ENCODE measurements at regions not wholly inside any gene's neighbourhood (a gene's known extent, or its start where the extent isn't known, plus 50 kb on each side); places are given as distances from the start of the nearest gene placed in this dataset.
A peak's percentile ranks its signal among the peaks of the same experiment; 100 is the strongest.

GRCh38 chr15:97654481-97655076 is 305.9 kb upstream of the ARRDC4 start:
- no TSS peak for BruUV-seq (replicated peaks)
- POLR2A ChIA-PET: no interaction called here

GRCh38 chr15:97661796-97662195 is 298.7 kb upstream of the ARRDC4 start:
- POLR2A ChIA-PET: no interaction called here
- Histone ChIP-seq H3K27me3 (ENCODE audit: control insufficient read depth in 1 of 2, insufficient read depth in 2 of 2, low read length in 2 of 2) (no peaks in the 10 kb centered on the region), H2AFZ (ENCODE audit: low read length) (no peak overlapping the region), H3K4me3 (replicated peaks in 1 of 3; ENCODE audit: insufficient read depth in 1 of 3, low read depth in 2 of 3, low read length in 3 of 3) (no peak overlapping the region), H3K4me2 (ENCODE audit: low read depth, low read length) (no peak overlapping the region), H3K9ac (ENCODE audit: insufficient read depth, low read depth, low read length) (no peak overlapping the region), H4K20me1 (ENCODE audit: insufficient read depth, low read length) (no peaks in the 10 kb centered on the region), H3K9me3 (ENCODE audit: low read length) (peaks cover 83% of the 10 kb centered on the region), H3K27ac (ENCODE audit: extremely low read length, insufficient read depth, low read length) (no peak overlapping the region), H3K4me1 (ENCODE audit: insufficient read depth, low read length) (no peaks in the 10 kb centered on the region), H3K79me2 (ENCODE audit: insufficient read depth, low read length) (no peaks in the 10 kb centered on the region), H3K36me3 (replicated peaks in 1 of 2; ENCODE audit: control insufficient read depth in 1 of 2, insufficient read depth in 2 of 2, low read length in 2 of 2) (no peaks in the 10 kb centered on the region)
- intact Hi-C loops (cut with micrococcal nuclease; ENCODE audit: unreplicated experiment): no loop called here
- DNase-seq (ENCODE audit: low spot score) (no peak), ATAC-seq (no peak), FAIRE-seq (no peak)
- in situ Hi-C loops (cut with HindIII; ENCODE audit: extremely low pct_ligation_motif_present, low pct_unique_long_range_greater_than_20kb): no loop called here
- CTCF ChIA-PET (ENCODE audit: low intra/inter-chr PET ratio, low total read pairs): no interaction called here
- TF ChIP-seq ZFP91 (CRISPR knock-in tag; IDR thresholded peaks at IDR 0.05; ENCODE audit: borderline replicate concordance) (no peak), MAFK (conservative IDR thresholded peaks at IDR 0.05 in 1 of 2, IDR thresholded peaks at IDR 0.05 in 1 of 2; ENCODE audit: low read length in 2 of 2) (peak; percentile 91 to 96), MAFF (IDR thresholded peaks at IDR 0.05; ENCODE audit: low read depth, low read length) (peak; percentile 95)
- no TSS peak for BruUV-seq (replicated peaks)
- under 1% methylated on average over 3 of the region's 3 CpGs for WGBS (ENCODE audit: low lambda C conversion rate)

More at GRCh38 chr15:97654481-97655076, 305.9 kb upstream of the ARRDC4 start:
- DNase-seq (ENCODE audit: low spot score) (no peak), ATAC-seq (no peak), FAIRE-seq (no peak)
- Histone ChIP-seq H2AFZ (ENCODE audit: low read length) (no peak overlapping the region), H3K27ac (ENCODE audit: extremely low read length, insufficient read depth, low read length) (no peak overlapping the region), H3K4me3 (replicated peaks in 1 of 3; ENCODE audit: insufficient read depth in 1 of 3, low read depth in 2 of 3, low read length in 3 of 3) (no peak overlapping the region), H3K36me3 (replicated peaks in 1 of 2; ENCODE audit: control insufficient read depth in 1 of 2, insufficient read depth in 2 of 2, low read length in 2 of 2) (no peaks in the 10 kb centered on the region), H3K4me2 (ENCODE audit: low read depth, low read length) (no peak overlapping the region), H3K9ac (ENCODE audit: insufficient read depth, low read depth, low read length) (no peak overlapping the region), H3K9me3 (ENCODE audit: low read length) (peaks cover 33% of the 10 kb centered on the region), H4K20me1 (ENCODE audit: insufficient read depth, low read length) (no peaks in the 10 kb centered on the region), H3K4me1 (ENCODE audit: insufficient read depth, low read length) (no peaks in the 10 kb centered on the region), H3K79me2 (ENCODE audit: insufficient read depth, low read length) (no peaks in the 10 kb centered on the region), H3K27me3 (ENCODE audit: control insufficient read depth in 1 of 2, insufficient read depth in 2 of 2, low read length in 2 of 2) (no peaks in the 10 kb centered on the region)
- WGBS (ENCODE audit: low lambda C conversion rate): 3% methylated on average over 7 of the region's 7 CpGs
- CTCF ChIA-PET (ENCODE audit: low intra/inter-chr PET ratio, low total read pairs): no interaction called here
- no peak for TF ChIP-seq NFIC (IDR thresholded peaks at IDR 0.05; ENCODE audit: low read length)
- no peak for TF ChIP-seq E2F5 (CRISPR knock-in tag; conservative IDR thresholded peaks at IDR 0.05)
- TF ChIP-seq ZFP90 (CRISPR knock-in tag; IDR thresholded peaks at IDR 0.05; ENCODE audit: borderline replicate concordance): no peak
- no peak for TF ChIP-seq ZBTB42 (CRISPR knock-in tag; IDR thresholded peaks at IDR 0.05)
- intact Hi-C loops (cut with micrococcal nuclease; ENCODE audit: unreplicated experiment) (no loop called here), in situ Hi-C loops (cut with HindIII; ENCODE audit: extremely low pct_ligation_motif_present, low pct_unique_long_range_greater_than_20kb) (no loop called here)

All from HepG2 (cell line).